ENCODE measurements at regions not wholly inside any gene's neighbourhood (a gene's known extent, or its start where the extent isn't known, plus 50 kb on each side); places are given as distances from the start of the nearest gene placed in this dataset.

DNA sequence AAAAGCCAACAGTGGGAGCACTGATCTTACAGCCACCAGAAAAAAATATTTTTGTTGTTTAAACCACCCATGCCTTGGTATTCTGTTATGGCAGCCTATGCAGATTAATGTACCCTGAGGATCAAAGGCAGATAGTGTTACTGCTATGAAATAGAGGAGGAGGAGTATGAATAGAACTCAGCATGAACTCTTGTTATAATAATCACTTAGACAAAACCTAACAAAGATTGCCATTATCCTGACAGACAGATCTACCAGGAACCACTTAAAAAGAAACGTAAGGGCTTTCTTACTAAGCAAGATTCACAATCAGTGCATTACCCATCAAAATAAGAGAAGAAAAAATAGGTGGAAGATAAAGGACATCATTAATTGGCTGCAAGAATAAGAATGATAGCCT lies 558.3 kb downstream of the GALC start:
- TF ChIP-seq, protein P1, sequence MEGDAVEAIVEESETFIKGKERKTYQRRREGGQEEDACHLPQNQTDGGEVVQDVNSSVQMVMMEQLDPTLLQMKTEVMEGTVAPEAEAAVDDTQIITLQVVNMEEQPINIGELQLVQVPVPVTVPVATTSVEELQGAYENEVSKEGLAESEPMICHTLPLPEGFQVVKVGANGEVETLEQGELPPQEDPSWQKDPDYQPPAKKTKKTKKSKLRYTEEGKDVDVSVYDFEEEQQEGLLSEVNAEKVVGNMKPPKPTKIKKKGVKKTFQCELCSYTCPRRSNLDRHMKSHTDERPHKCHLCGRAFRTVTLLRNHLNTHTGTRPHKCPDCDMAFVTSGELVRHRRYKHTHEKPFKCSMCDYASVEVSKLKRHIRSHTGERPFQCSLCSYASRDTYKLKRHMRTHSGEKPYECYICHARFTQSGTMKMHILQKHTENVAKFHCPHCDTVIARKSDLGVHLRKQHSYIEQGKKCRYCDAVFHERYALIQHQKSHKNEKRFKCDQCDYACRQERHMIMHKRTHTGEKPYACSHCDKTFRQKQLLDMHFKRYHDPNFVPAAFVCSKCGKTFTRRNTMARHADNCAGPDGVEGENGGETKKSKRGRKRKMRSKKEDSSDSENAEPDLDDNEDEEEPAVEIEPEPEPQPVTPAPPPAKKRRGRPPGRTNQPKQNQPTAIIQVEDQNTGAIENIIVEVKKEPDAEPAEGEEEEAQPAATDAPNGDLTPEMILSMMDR (IDR thresholded peaks at IDR 0.05), result no peak
- TF ChIP-seq POLR2A (IDR thresholded peaks at IDR 0.05), result no peak

Data from esophagus squamous epithelium (tissue), 4 donors.